ACC112 (cell line): ENCODE measurements at regions not wholly inside any gene's neighbourhood (a gene's known extent, or its start where the extent isn't known, plus 50 kb on each side); places are given as distances from the start of the nearest gene placed in this dataset.

ENCODE experiments used
- H2AFZ ChIP-seq: fragments of 200-600 bp; sonication (generic); one replicate; pipeline ENCODE4 v1.6.0; 2017; ENCODE audit warnings: antibody characterized with exemption, low read length; ENCODE audit not compliant: unreplicated experiment
- H3K27ac ChIP-seq: fragments of 200-600 bp; sonication (generic); 2 replicates; pipeline ENCODE4 v1.5.1; 2014; ENCODE audit warnings: low read depth, mild to moderate bottlenecking, antibody characterized with exemption, low read length, moderate library complexity
- H3K27me3 ChIP-seq: fragments of 200-600 bp; sonication (generic); 2 replicates; pipeline ENCODE4 v1.6.1; 2014; ENCODE audit warnings: mild to moderate bottlenecking, antibody characterized with exemption, low read length, moderate library complexity, mixed read lengths; ENCODE audit not compliant: insufficient read depth
- H3K36me3 ChIP-seq: fragments of 200-600 bp; sonication (generic); 2 replicates; pipeline ENCODE4 v1.6.1; 2016; ENCODE audit warnings: mild to moderate bottlenecking, antibody characterized with exemption, low read length, moderate library complexity, mixed read lengths; ENCODE audit not compliant: insufficient read depth
- H3K4me1 ChIP-seq: fragments of 200-600 bp; sonication (generic); one replicate; pipeline ENCODE4 v1.6.1; 2016; ENCODE audit warnings: low read length, mixed read lengths; ENCODE audit not compliant: insufficient read depth, unreplicated experiment, control insufficient read depth
- H3K4me3 ChIP-seq: fragments of 200-600 bp; sonication (generic); 2 replicates; pipeline ENCODE4 v1.5.1; 2014; ENCODE audit warnings: mild to moderate bottlenecking, low read depth, low read length
- H3K79me2 ChIP-seq: fragments of 200-600 bp; sonication (generic); one replicate; pipeline ENCODE4 v1.6.0; 2016; ENCODE audit warnings: low read length; ENCODE audit not compliant: control insufficient read depth, unreplicated experiment, insufficient read depth

DNA sequence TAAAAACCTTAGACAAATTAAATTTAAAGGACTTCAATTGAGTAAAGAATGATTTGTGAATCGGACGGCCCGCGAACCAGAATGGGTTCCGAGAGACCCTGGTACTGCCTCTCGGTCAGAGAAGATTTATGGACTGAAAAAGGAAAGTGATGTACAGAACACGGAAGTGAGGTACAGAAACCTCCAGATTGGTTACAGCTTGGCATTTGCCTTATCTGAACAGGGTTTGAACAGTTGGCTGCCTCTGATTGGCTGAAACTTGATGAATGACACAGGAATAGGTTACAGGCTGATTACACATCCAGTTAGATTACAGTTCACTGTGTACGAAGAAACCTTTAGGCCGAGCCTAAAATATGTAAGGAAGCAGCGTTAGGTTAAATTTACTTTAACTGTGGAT lies 156.5 kb upstream of the EGFLAM start:
- no peaks in the 10 kb centered on the region for H3K79me2 ChIP-seq
- no peaks in the 10 kb centered on the region for H3K36me3 ChIP-seq
- no peak overlapping the region for H2AFZ ChIP-seq
- no peaks in the 10 kb centered on the region for H3K27me3 ChIP-seq
- no peak overlapping the region for H3K27ac ChIP-seq
- no peaks in the 10 kb centered on the region for H3K4me1 ChIP-seq
- no peak overlapping the region for H3K4me3 ChIP-seq

- no peaks in the 10 kb centered on the region for H3K36me3 ChIP-seq
- H3K4me1 ChIP-seq: no peaks in the 10 kb centered on the region
- no peak overlapping the region for H3K4me3 ChIP-seq
- no peak overlapping the region for H2AFZ ChIP-seq
- peaks cover 18% of the 10 kb centered on the region for H3K27me3 ChIP-seq
- no peaks in the 10 kb centered on the region for H3K79me2 ChIP-seq
- H3K27ac ChIP-seq: no peak overlapping the region
These were observed 158.9 kb upstream of the EGFLAM start for GRCh38 chr5:38099205-38100168.

DNA sequence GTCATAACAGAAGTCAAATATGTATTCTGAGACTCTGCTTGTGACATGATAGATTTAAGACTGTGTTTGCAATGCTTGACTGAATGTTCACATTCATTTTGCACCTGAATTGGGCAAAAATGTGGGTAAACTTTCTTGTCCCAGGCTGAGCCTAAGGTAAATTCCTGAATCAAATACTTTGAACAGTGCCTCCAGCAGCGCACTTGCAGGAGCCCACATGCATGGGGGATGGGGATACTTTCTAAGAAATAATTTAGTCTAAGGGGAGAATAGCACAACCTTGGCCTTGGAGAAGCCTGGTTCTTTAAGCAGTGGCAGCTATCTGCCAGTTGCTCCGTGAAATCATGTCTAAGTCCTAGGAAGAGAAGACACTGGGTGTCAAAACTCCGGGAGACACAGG lies 163.5 kb upstream of the EGFLAM start:
- H2AFZ ChIP-seq: no peak overlapping the region
- no peak overlapping the region for H3K27ac ChIP-seq
- no peak overlapping the region for H3K4me3 ChIP-seq
- H3K36me3 ChIP-seq: no peaks in the 10 kb centered on the region
- H3K27me3 ChIP-seq: peaks cover 47% of the 10 kb centered on the region
- H3K4me1 ChIP-seq: no peaks in the 10 kb centered on the region
- no peaks in the 10 kb centered on the region for H3K79me2 ChIP-seq

- H3K4me1 ChIP-seq: no peaks in the 10 kb centered on the region
- peaks cover 53% of the 10 kb centered on the region for H3K27me3 ChIP-seq
- H3K4me3 ChIP-seq: no peak overlapping the region
- H3K36me3 ChIP-seq: no peaks in the 10 kb centered on the region
- H3K27ac ChIP-seq: no peak overlapping the region
- H3K79me2 ChIP-seq: no peaks in the 10 kb centered on the region
- H2AFZ ChIP-seq: no peak overlapping the region
These were observed 164.5 kb upstream of the EGFLAM start for GRCh38 chr5:38093855-38094254.

- H3K27ac ChIP-seq: no peak overlapping the region
- no peaks in the 10 kb centered on the region for H3K36me3 ChIP-seq
- H3K27me3 ChIP-seq: peaks cover 33% of the 10 kb centered on the region; the same call in 1 of the 2 replicates
- no peaks in the 10 kb centered on the region for H3K4me1 ChIP-seq
- H3K79me2 ChIP-seq: no peaks in the 10 kb centered on the region
- no peak overlapping the region for H3K4me3 ChIP-seq
- no peak overlapping the region for H2AFZ ChIP-seq
These were observed 171.6 kb upstream of the EGFLAM start for GRCh38 chr5:38086777-38087176.

DNA sequence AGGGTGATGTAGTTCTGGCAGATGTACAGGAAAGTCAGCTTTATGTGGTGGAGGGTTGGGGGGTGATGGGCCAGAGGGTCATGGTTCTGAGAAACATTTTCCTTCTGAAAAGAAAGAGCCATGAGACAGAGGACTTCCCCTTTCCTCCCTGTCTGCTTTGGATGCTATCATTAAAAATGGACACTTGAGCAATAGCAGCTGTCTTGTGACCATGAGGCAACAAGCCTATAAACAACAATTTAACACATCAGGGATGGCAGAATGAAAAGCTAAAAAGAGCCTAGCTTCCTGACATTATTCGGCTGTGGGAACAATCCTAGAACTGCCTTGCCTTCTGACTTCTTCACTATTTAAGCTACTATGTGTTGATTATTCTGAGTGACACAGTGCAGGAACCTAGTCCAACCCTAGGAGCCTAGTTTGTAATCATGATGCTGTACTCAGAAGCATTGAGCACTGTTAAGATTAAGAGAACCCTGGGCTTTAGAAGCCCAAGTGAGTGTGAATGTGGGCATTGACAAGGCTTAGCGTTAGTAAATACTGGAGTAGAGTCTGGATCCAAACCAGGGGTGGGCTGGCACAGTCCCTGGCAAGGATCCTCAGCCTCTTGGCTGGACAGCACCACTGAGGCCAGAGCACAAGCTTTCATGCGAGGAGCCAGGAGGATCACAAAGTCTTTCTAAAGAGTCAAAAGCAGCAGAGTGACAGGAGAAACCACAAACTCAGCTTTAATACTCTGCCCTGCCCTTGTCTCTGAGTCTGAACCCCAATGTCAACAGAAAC lies 178.5 kb upstream of the EGFLAM start:
- H3K4me1 ChIP-seq: no peaks in the 10 kb centered on the region
- H3K36me3 ChIP-seq: no peaks in the 10 kb centered on the region
- no peaks in the 10 kb centered on the region for H3K79me2 ChIP-seq
- H3K27ac ChIP-seq: no peak overlapping the region
- H3K27me3 ChIP-seq: peaks cover 8% of the 10 kb centered on the region; the same call in 1 of the 2 replicates
- no peak overlapping the region for H3K4me3 ChIP-seq
- no peak overlapping the region for H2AFZ ChIP-seq

- Histone ChIP-seq H2AFZ (no peak overlapping the region), H3K27ac (no peak overlapping the region), H3K4me1 (no peaks in the 10 kb centered on the region), H3K27me3 (peaks cover 8% of the 10 kb centered on the region; the same call in 1 of the 2 replicates), H3K36me3 (no peaks in the 10 kb centered on the region), H3K79me2 (no peaks in the 10 kb centered on the region), H3K4me3 (no peak overlapping the region)
These were observed 180.2 kb upstream of the EGFLAM start for GRCh38 chr5:38078161-38078560.

- Histone ChIP-seq H3K4me3 (no peak overlapping the region), H3K4me1 (no peaks in the 10 kb centered on the region), H2AFZ (no peak overlapping the region), H3K27ac (no peak overlapping the region), H3K36me3 (no peaks in the 10 kb centered on the region), H3K27me3 (peaks cover 9% of the 10 kb centered on the region; the same call in 1 of the 2 replicates), H3K79me2 (no peaks in the 10 kb centered on the region)
These were observed 180.7 kb upstream of the EGFLAM start for GRCh38 chr5:38077652-38078051.

DNA sequence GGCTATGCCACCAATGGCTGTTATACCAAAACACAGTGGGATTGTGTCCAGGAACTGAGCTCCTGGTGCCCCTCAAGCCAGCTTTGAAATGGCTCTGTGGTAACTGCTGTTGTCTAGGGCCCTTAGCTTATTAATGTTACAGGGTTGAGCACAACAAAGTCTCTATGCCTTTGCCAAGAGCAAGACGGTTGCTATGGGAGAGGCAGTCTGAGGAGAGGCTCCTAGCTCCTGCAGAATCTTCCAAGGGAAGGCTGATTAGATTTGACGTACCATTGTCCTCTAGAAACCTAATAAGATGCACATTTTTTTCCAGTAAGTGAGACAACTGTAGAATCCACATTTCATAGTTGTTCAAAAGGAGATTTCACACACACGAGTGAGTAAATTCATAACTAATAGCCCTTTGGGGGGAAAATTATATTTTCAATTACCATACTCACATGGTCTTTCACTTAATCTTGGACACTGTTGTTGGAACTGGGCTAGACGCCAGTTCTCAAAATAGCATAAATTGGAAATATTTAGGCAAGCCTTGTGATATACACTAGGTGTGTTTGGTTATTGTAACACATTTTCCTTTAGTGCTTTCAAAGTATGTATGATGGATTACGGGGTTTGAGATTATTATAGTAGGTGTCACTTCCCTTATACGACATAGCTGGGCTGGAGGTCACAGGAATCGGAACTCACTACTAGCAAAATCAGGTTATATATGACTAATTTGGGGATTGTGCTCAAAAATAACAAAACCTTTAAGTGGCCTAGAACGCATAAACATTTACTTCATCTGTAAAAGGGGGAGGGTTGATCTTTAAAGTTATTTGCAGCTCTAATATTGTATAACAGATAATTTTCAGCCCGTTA lies 186.3 kb upstream of the EGFLAM start:
- H2AFZ ChIP-seq: no peak overlapping the region
- no peaks in the 10 kb centered on the region for H3K4me1 ChIP-seq
- H3K27me3 ChIP-seq: peaks cover 4% of the 10 kb centered on the region; the same call in 1 of the 2 replicates
- no peaks in the 10 kb centered on the region for H3K79me2 ChIP-seq
- no peaks in the 10 kb centered on the region for H3K36me3 ChIP-seq
- no peak overlapping the region for H3K4me3 ChIP-seq
- no peak overlapping the region for H3K27ac ChIP-seq

GRCh38 chr5:38070304-38070950 lies 187.9 kb upstream of the EGFLAM start:
- H3K4me1 ChIP-seq: no peaks in the 10 kb centered on the region
- no peaks in the 10 kb centered on the region for H3K79me2 ChIP-seq
- H3K36me3 ChIP-seq: no peaks in the 10 kb centered on the region
- H2AFZ ChIP-seq: no peak overlapping the region
- no peak overlapping the region for H3K27ac ChIP-seq
- H3K4me3 ChIP-seq: no peak overlapping the region
- peaks cover 4% of the 10 kb centered on the region; the same call in 1 of the 2 replicates for H3K27me3 ChIP-seq
